Lower lobe of right lung (tissue), 2 donors: ENCODE measurements at regions not wholly inside any gene's neighbourhood (a gene's known extent, or its start where the extent isn't known, plus 50 kb on each side); places are given as distances from the start of the nearest gene placed in this dataset.
"Not testable (repeated sequence)": the region's sequence is repeated elsewhere in the genome, so short reads cannot be mapped to it uniquely, and the experiment has no call there.

Experiments used
- ATAC-seq, 2 donors: fragments of 200-7000 bp; cut with Tn5 transposase; one replicate each; pipeline ENCODE4 v1.9.1; 2020 to 2022; ENCODE audit warnings: mild to moderate bottlenecking in 2 of 2, moderate library complexity in 2 of 2
- DNase-seq: peaks from one replicate; pipeline ENCODE4 v3.0.0-alpha.2; 2020
- H3K27ac ChIP-seq: fragments of 200-600 bp; one replicate; pipeline ENCODE4 v1.8.0; 2022
- H3K27me3 ChIP-seq: fragments of 200-600 bp; one replicate; pipeline ENCODE4 v1.8.0; 2022; ENCODE audit warnings: low read depth
- H3K36me3 ChIP-seq: fragments of 200-600 bp; one replicate; pipeline ENCODE4 v1.8.0; 2022; ENCODE audit warnings: mild to moderate bottlenecking
- H3K4me1 ChIP-seq: fragments of 200-600 bp; one replicate; pipeline ENCODE4 v1.8.0; 2022
- H3K4me3 ChIP-seq: fragments of 200-600 bp; one replicate; pipeline ENCODE4 v1.8.0; 2022; ENCODE audit warnings: mild to moderate bottlenecking
- H3K9me3 ChIP-seq: fragments of 200-600 bp; one replicate; pipeline ENCODE4 v1.8.0; 2022
- CTCF ChIP-seq: fragments of 200-600 bp; IDR thresholded peaks from one replicate; pipeline ENCODE4 v1.8.0; 2022; ENCODE audit warnings: antibody characterized with exemption, mild to moderate bottlenecking
- intact Hi-C: fragments of 100-400 bp; cut with DNase I; formaldehyde crosslinking; loops from one replicate; pipeline ENCODE4 v1.11.0; 2022
- donor health status: DM: no; HTN: yes; CAD: no; lungs with severe emphysema.

GRCh38 chr6:148001844-148002642, 340.6 kb upstream of the SASH1 start:
- DNase-seq: no peak
- intact Hi-C loops: no loop called here

GRCh38 chr6:148004651-148005050, 338.0 kb upstream of the SASH1 start:
- no peak overlapping the region for H3K27ac ChIP-seq
- no peaks in the 10 kb centered on the region for H3K36me3 ChIP-seq
- H3K27me3 ChIP-seq: no peaks in the 10 kb centered on the region
- DNase-seq (no peak), ATAC-seq (no peak)
- no peak overlapping the region for H3K4me3 ChIP-seq
- intact Hi-C loops: no loop called here
- no peak for TF ChIP-seq CTCF
- H3K4me1 ChIP-seq: no peaks in the 10 kb centered on the region
- H3K9me3 ChIP-seq: no peaks in the 10 kb centered on the region

More at GRCh38 chr6:148001844-148002642, 340.6 kb upstream of the SASH1 start:
- Histone ChIP-seq H3K36me3 (no peaks in the 10 kb centered on the region), H3K27me3 (no peaks in the 10 kb centered on the region), H3K9me3 (peaks cover 5% of the 10 kb centered on the region), H3K4me3 (no peak overlapping the region), H3K4me1 (no peaks in the 10 kb centered on the region), H3K27ac (no peak overlapping the region)
- TF ChIP-seq CTCF: no peak
- no peak for ATAC-seq

- no peak for TF ChIP-seq CTCF
- Histone ChIP-seq H3K4me3 (no peak overlapping the region), H3K27me3 (no peaks in the 10 kb centered on the region), H3K9me3 (peaks cover 6% of the 10 kb centered on the region), H3K4me1 (no peaks in the 10 kb centered on the region), H3K36me3 (no peaks in the 10 kb centered on the region), H3K27ac (no peak overlapping the region)
- intact Hi-C loops: no loop called here
- ATAC-seq (no peak), DNase-seq (no peak)
These were observed 336.8 kb upstream of the SASH1 start for GRCh38 chr6:148005806-148006205.

GRCh38 chr6:148010516-148010915, 332.1 kb upstream of the SASH1 start:
- DNase-seq, H3K9me3 ChIP-seq, H3K27me3 ChIP-seq, intact Hi-C loops, H3K4me1 ChIP-seq, H3K4me3 ChIP-seq, H3K36me3 ChIP-seq, ATAC-seq, H3K27ac ChIP-seq: not testable (repeated sequence)

- H3K9me3 ChIP-seq: no peaks in the 10 kb centered on the region
- no peak overlapping the region for H3K4me3 ChIP-seq
- H3K27me3 ChIP-seq: no peaks in the 10 kb centered on the region
- no peak overlapping the region for H3K27ac ChIP-seq
- H3K4me1 ChIP-seq: peaks cover 2% of the 10 kb centered on the region
- DNase-seq: no peak
- H3K36me3 ChIP-seq: no peaks in the 10 kb centered on the region
- no peak for TF ChIP-seq CTCF
- intact Hi-C loops: no loop called here
- ATAC-seq: peak; percentile 56 to 64
These were observed 326.6 kb upstream of the SASH1 start for GRCh38 chr6:148016013-148016412.

- Histone ChIP-seq H3K27ac (no peak overlapping the region), H3K9me3 (no peaks in the 10 kb centered on the region), H3K4me3 (no peak overlapping the region), H3K36me3 (no peaks in the 10 kb centered on the region), H3K27me3 (no peaks in the 10 kb centered on the region), H3K4me1 (peaks cover 12% of the 10 kb centered on the region)
- ATAC-seq (no peak), DNase-seq (no peak)
- intact Hi-C loops: no loop called here
- TF ChIP-seq CTCF: no peak
These were observed 321.5 kb upstream of the SASH1 start for GRCh38 chr6:148021165-148021564.
